Hematopoietic multipotent progenitor cell treated with erythropoietin and hydrocortisone succinate and interleukin-3 and kit ligand, for 17 days (in vitro differentiated cells): ENCODE measurements at regions not wholly inside any gene's neighbourhood (a gene's known extent, or its start where the extent isn't known, plus 50 kb on each side); places are given as distances from the start of the nearest gene placed in this dataset.
"Not testable (repeated sequence)": the region's sequence is repeated elsewhere in the genome, so short reads cannot be mapped to it uniquely, and the experiment has no call there.

ENCODE experiments used
- DNase-seq: peaks from one replicate; pipeline ENCODE4 v3.0.0-alpha.2; 2015; ENCODE audit warnings: low spot score

- DNase-seq: no peak
Measured at GRCh38 chr2:239819091-239819973, 205.8 kb downstream of the NDUFA10 start.

DNA sequence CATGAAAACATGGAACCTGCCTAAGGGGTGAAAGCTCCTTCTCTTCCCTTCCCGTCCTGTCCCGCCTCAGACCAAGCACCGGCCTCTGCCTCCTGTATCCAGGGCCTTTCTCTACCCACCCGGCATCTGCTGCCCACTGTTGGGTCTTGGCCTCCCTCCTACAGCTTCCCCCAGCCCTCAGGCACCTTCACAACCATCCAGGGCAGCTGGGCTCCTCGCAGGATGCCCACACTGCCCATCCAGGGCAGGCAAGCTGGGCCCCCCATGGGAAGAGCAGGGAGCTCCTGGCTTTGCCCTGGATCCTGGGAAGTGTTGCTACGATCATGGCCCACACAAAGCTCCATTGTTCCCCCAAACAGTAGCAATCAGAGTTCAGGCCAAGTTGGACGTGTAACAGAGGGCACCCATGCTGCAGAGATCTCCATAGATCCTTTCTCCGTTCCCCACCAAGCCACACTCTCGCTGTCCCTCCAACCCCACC lies 206.6 kb downstream of the NDUFA10 start:
- DNase-seq: no peak

DNA sequence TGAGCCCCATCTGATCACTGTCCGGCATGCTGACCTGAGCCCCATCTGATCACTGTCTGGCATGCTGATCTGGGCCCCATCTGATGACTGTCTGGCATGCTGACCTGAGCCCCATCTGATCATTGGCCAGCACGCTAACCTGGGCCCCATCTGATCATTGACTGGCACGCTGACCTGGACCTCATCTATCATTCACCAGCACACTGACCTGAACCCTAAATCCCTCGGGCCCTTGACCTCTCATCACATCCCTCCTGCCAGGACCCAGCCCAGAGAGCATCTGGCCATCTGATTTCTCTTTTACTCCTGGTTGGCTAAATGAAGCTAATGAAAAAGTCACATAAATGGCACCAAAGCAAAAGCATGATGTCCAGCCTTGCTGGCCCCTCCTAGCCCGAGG lies 207.1 kb downstream of the NDUFA10 start:
- no peak for DNase-seq

DNA sequence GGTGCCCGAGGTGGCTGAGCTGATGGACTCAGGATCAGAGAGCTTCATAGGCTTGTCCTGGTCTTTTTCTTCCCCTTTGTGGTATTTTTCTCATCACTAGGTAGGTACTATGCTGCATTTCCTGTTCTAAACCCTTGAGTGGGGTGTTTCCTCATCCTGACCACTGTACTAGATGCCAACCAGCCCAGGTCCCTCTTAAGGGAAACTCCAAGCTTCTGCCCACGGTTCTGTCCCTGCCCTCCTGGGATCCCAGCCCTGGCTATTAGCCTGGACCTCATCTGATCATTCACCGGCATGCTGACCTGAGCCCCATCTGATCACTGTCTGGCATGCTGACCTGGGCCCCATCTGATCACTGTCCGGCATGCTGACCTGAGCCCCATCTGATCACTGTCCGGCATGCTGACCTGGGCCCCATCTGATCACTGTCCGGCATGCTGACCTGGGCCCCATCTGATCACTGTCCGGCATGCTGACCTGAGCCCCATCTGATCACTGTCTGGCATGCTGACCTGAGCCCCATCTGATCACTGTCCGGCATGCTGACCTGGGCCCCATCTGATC lies 207.6 kb downstream of the NDUFA10 start:
- not testable (repeated sequence) for DNase-seq

GRCh38 chr2:239816576-239817467 lies 208.3 kb downstream of the NDUFA10 start:
- no peak for DNase-seq

DNA sequence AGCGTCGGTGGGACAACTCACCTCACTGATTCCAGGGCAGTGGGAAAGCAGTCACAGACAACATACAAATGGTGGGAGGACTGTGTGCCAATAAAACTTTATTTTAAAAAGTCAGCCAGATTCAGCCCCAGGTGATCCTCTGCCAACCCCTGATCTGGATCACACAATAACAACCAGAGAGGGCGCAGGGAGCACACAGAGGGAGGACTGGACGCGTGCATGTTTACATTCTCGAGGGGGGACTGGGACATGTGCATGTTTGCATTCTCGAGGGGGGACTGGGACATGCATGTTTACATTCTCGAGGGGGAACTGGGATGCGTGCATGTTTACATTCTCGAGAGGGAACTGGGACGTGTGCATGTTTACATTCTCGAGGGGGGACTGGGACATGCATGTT lies 209.5 kb downstream of the NDUFA10 start:
- DNase-seq: no peak

- DNase-seq: no peak
Measured at GRCh38 chr2:239814861-239815601, 210.1 kb downstream of the NDUFA10 start.

- no peak for DNase-seq
Measured at GRCh38 chr2:239814116-239814860, 210.9 kb downstream of the NDUFA10 start.

- DNase-seq: no peak
Measured at GRCh38 chr2:239813261-239814115, 211.7 kb downstream of the NDUFA10 start.

DNA sequence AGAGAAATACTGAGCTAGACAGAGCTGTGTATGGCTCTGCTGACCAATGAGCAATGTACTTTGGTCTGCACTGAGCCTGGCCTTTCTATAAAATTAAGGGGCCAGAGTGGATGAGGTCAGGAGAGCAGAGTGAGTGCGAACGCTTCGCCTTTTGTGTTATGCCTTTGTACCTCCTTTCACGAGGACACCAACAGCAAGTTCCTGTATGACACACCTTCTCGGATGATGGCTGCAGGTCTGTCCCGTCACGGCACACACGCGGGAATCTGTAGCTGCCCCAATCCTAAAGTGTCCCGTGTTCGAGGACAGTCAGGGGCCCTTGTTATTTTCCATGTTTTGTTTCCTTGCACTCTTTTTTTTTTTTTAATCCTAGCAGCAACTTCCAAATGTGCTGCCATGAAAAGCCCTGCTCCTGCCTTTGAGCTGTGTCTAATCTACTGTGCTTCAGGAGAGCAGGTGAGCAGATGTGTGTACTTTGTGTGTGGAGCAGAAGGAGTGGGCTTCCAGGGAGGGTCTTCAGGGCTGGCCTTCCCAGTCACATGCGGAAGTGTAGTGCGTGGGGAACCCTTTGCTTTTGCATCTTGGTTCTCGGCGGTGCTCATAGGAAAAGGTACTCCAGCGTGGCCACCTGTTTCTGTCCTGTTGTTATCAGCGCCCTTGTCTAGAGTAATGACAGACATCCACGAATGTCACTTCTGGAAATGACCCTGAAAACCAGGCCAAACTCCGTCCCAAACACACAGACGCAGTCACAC lies 213.2 kb downstream of the NDUFA10 start:
- no peak for DNase-seq

DNA sequence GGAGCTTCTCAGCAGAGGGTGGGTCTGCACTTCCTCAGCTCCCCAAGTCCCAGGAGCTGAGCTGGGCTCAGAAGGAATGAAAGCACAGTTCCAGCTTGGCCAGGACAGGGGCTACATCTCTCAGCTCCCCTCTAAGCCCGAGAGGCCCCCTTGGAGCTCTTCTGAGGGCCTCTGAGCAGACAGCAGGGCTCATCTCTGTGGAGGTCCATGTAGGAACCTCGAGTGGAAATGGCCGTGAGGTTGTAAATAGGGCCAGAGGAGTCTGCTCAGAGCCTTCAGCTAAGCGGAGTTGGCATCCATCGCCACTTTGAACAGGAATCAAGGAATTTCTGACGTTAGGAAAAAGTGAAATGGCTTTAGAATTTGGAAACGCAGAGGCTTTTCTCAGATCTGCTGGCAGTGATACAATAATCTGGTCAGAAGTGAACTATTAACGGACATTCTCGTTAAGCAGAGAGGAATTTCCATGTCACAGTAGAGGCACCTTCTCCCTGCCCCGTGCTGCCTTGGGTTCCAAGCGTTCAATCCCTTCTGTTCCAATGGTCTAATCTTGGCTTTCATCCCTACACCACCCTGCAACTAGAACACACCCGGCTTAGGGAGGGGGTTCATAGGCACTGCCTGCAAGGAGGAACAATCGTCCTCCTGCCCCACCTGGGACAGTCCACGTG lies 213.9 kb downstream of the NDUFA10 start:
- no peak for DNase-seq

- DNase-seq: no peak
Measured at GRCh38 chr2:239809391-239809790, 215.8 kb downstream of the NDUFA10 start.

- no peak for DNase-seq
Measured at GRCh38 chr2:239807568-239807967, 217.6 kb downstream of the NDUFA10 start.

GRCh38 chr2:239806758-239807434 lies 218.2 kb downstream of the NDUFA10 start:
- DNase-seq: no peak

DNA sequence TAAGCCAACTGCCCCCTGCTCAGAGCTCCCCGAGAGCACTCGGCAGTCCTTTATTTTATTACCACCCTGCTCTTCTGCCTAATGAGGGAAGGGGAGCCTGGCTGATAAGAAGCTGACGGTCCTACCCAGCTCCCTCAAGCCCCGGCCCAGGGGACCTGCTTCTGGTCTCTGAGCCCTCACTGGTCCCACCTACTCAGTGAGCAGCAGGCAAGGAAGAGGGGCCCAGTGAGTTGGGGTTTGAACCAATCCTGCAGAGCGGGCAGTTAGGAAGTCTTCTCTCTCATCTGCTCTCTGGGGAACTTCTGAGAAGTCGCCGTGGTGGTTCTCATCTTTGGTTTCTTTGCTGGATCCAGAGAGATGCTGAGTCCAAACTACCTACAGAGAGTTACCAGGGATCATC lies 218.9 kb downstream of the NDUFA10 start:
- DNase-seq: no peak

GRCh38 chr2:239805414-239805813 lies 219.7 kb downstream of the NDUFA10 start:
- no peak for DNase-seq

DNA sequence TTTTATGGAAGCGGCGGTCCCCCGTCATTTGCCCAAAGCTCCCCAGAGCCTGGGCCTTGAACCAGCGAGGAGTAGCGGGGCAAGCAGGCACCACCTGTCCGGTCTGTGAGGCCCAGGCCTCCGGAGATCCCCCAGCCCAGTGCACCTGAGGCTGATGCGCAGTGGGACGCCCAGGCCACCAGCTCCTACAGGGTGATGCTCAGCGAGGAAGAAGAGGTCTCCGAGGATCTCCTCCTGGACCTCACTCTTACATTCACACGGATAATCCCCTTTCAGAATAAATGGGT lies 220.2 kb downstream of the NDUFA10 start:
- no peak for DNase-seq
